Adipocyte (in vitro differentiated cells): ENCODE measurements at regions not wholly inside any gene's neighbourhood (a gene's known extent, or its start where the extent isn't known, plus 50 kb on each side); places are given as distances from the start of the nearest gene placed in this dataset.
"Not testable (repeated sequence)": the region's sequence is repeated elsewhere in the genome, so short reads cannot be mapped to it uniquely, and the experiment has no call there.

ENCODE experiments used
- DNase-seq: peaks from one replicate; pipeline ENCODE4 v3.0.0-alpha.2; 2015; ENCODE audit warnings: low read depth
- H3K27me3 ChIP-seq: replicated peaks from 2 replicates; pipeline ENCODE4 v1.7.0; 2013; ENCODE audit warnings: mild to moderate bottlenecking, low read length, moderate library complexity; ENCODE audit not compliant: control insufficient read depth, insufficient read depth
- H3K36me3 ChIP-seq: 2 replicates; pipeline ENCODE4 v1.7.0; 2013; ENCODE audit warnings: low read length, mild to moderate bottlenecking, moderate library complexity; ENCODE audit not compliant: control insufficient read depth, insufficient read depth, severe bottlenecking
- H3K4me1 ChIP-seq: 2 replicates; pipeline ENCODE4 v1.7.0; 2013; ENCODE audit warnings: mild to moderate bottlenecking, low read length, moderate library complexity; ENCODE audit not compliant: control insufficient read depth, insufficient read depth
- H3K4me3 ChIP-seq: 2 replicates; pipeline ENCODE4 v1.7.0; 2013; ENCODE audit warnings: mild to moderate bottlenecking, low read length, moderate library complexity
- H3K9ac ChIP-seq: 2 replicates; pipeline ENCODE4 v1.7.0; 2013; ENCODE audit warnings: mild to moderate bottlenecking, low read length, moderate library complexity
- H3K9me3 ChIP-seq: 2 replicates; pipeline ENCODE4 v1.7.0; 2013; ENCODE audit warnings: mild to moderate bottlenecking, low read length, moderate library complexity; ENCODE audit not compliant: control insufficient read depth

- no peaks in the 10 kb centered on the region for H3K9me3 ChIP-seq
- H3K36me3 ChIP-seq, result peaks cover 5% of the 10 kb centered on the region
- no peaks in the 10 kb centered on the region for H3K27me3 ChIP-seq
- H3K4me3 ChIP-seq, result peak overlapping the region; percentile 93
- peaks cover 57% of the 10 kb centered on the region for H3K4me1 ChIP-seq
- peak overlapping the region; percentile 93 for H3K9ac ChIP-seq
- no peak for DNase-seq
These were observed 50.0 kb downstream of the PTPRS start for GRCh38 chr19:5290336-5291262.

- no peak for DNase-seq
- Histone ChIP-seq H3K36me3 (peaks cover 14% of the 10 kb centered on the region), H3K9me3 (no peaks in the 10 kb centered on the region), H3K4me1 (peaks cover 57% of the 10 kb centered on the region), H3K27me3 (no peaks in the 10 kb centered on the region), H3K4me3 (no peak overlapping the region), H3K9ac (peak overlapping the region; percentile 35)
These were observed 51.3 kb downstream of the PTPRS start for GRCh38 chr19:5289060-5289990.

DNA sequence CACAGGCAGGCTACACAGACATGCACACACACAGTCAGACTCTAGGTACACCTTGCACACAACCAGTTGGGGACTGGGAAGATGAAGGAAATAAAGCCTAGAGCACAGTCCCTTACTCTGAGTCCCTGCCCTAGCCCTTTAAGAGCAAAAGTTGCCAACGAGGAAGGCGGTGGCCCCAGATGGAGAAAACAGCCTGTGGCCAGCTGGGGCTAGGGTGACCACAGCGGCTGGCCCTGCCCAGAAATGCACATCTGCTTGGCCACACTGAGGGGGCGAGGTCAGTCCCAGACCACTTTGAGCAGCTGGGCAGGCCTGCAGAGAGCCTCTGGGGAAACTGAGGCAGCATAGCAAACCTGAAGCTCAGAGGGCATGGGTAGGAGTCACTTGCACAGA lies 52.3 kb downstream of the PTPRS start:
- H3K4me1 ChIP-seq, result peaks cover 54% of the 10 kb centered on the region
- H3K9me3 ChIP-seq, result no peaks in the 10 kb centered on the region
- H3K9ac ChIP-seq, result peak overlapping the region; percentile 35
- peak overlapping the region; percentile 46 for H3K4me3 ChIP-seq
- peaks cover 17% of the 10 kb centered on the region for H3K36me3 ChIP-seq
- no peaks in the 10 kb centered on the region for H3K27me3 ChIP-seq
- no peak for DNase-seq

- H3K27me3 ChIP-seq, result no peaks in the 10 kb centered on the region
- no peaks in the 10 kb centered on the region for H3K9me3 ChIP-seq
- DNase-seq, result no peak
- H3K36me3 ChIP-seq, result peaks cover 17% of the 10 kb centered on the region
- peak overlapping the region; percentile 1 for H3K9ac ChIP-seq
- peaks cover 57% of the 10 kb centered on the region for H3K4me1 ChIP-seq
- H3K4me3 ChIP-seq, result no peak overlapping the region
These were observed 53.5 kb downstream of the PTPRS start for GRCh38 chr19:5287066-5287465.

- Histone ChIP-seq H3K36me3 (peaks cover 17% of the 10 kb centered on the region), H3K4me3 (no peak overlapping the region), H3K9ac (peak overlapping the region; percentile 1), H3K27me3 (no peaks in the 10 kb centered on the region), H3K9me3 (no peaks in the 10 kb centered on the region), H3K4me1 (peaks cover 57% of the 10 kb centered on the region)
- DNase-seq, result no peak
These were observed 54.1 kb downstream of the PTPRS start for GRCh38 chr19:5286465-5287029.

GRCh38 chr19:5285955-5286354 lies 54.7 kb downstream of the PTPRS start:
- Histone ChIP-seq H3K36me3 (peaks cover 17% of the 10 kb centered on the region), H3K4me1 (peaks cover 57% of the 10 kb centered on the region), H3K9me3 (no peaks in the 10 kb centered on the region), H3K27me3 (no peaks in the 10 kb centered on the region), H3K9ac (no peak overlapping the region), H3K4me3 (no peak overlapping the region)
- DNase-seq, result no peak

- no peak for DNase-seq
- Histone ChIP-seq H3K36me3 (peaks cover 17% of the 10 kb centered on the region), H3K9me3 (no peaks in the 10 kb centered on the region), H3K4me1 (peaks cover 56% of the 10 kb centered on the region), H3K9ac (no peak overlapping the region), H3K4me3 (no peak overlapping the region), H3K27me3 (no peaks in the 10 kb centered on the region)
These were observed 55.3 kb downstream of the PTPRS start for GRCh38 chr19:5285311-5285710.

- H3K36me3 ChIP-seq, result peaks cover 22% of the 10 kb centered on the region
- no peaks in the 10 kb centered on the region for H3K27me3 ChIP-seq
- H3K4me3 ChIP-seq, result no peak overlapping the region
- H3K9me3 ChIP-seq, result no peaks in the 10 kb centered on the region
- peaks cover 36% of the 10 kb centered on the region for H3K4me1 ChIP-seq
- DNase-seq, result no peak
- H3K9ac ChIP-seq, result peak overlapping the region; percentile 31
These were observed 57.7 kb downstream of the PTPRS start for GRCh38 chr19:5282901-5283300.

DNA sequence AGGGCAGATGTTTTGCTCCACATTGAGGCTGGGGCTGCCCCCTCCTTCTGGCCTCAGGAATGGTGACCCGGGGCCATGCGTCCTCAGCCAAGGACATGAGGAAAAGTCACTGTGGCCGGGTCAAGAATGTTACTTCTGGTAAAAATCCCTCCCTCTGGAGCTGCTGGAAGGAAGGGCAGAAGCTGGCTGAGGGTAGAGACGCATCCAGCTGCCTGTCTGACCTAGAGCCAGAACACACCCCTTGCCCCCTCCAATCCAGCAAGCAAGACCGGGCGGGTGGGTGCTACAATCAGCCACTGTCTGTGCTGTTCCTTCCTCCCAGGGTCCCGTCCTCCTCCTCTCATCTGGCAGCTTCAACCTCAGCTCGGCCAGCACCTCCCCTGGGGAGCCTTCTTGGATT lies 59.0 kb downstream of the PTPRS start:
- no peaks in the 10 kb centered on the region for H3K9me3 ChIP-seq
- DNase-seq, result no peak
- H3K27me3 ChIP-seq, result no peaks in the 10 kb centered on the region
- H3K4me1 ChIP-seq, result peaks cover 24% of the 10 kb centered on the region
- no peak overlapping the region for H3K4me3 ChIP-seq
- peak overlapping the region; percentile 31 for H3K9ac ChIP-seq
- peaks cover 25% of the 10 kb centered on the region for H3K36me3 ChIP-seq

- H3K9me3 ChIP-seq, H3K4me1 ChIP-seq, DNase-seq, H3K9ac ChIP-seq, H3K27me3 ChIP-seq, H3K4me3 ChIP-seq: not testable (repeated sequence)
- H3K36me3 ChIP-seq, result peaks cover 45% of the 10 kb centered on the region
These were observed 64.9 kb downstream of the PTPRS start for GRCh38 chr19:5275668-5276067.

GRCh38 chr19:5273782-5274181 lies 66.8 kb downstream of the PTPRS start:
- Histone ChIP-seq H3K9me3 (no peaks in the 10 kb centered on the region), H3K9ac (no peak overlapping the region), H3K36me3 (peaks cover 43% of the 10 kb centered on the region), H3K4me1 (no peaks in the 10 kb centered on the region), H3K27me3 (no peaks in the 10 kb centered on the region), H3K4me3 (no peak overlapping the region)
- no peak for DNase-seq
